ENCODE measurements at regions not wholly inside any gene's neighbourhood (a gene's known extent, or its start where the extent isn't known, plus 50 kb on each side); places are given as distances from the start of the nearest gene placed in this dataset.

- ATAC-seq (ENCODE audit: insufficient read depth, low read depth) (no peak), DNase-seq (no peak)
- Histone ChIP-seq H3K4me1 (ENCODE audit: insufficient read depth, low read length) (no peaks in the 10 kb centered on the region), H3K27me3 (ENCODE audit: insufficient read depth, low read length, poor library complexity) (no peaks in the 10 kb centered on the region), H3K79me2 (ENCODE audit: insufficient read depth, low read length) (no peaks in the 10 kb centered on the region), H3K9me3 (ENCODE audit: insufficient read depth, low read length, severe bottlenecking) (no peaks in the 10 kb centered on the region), H3K9ac (ENCODE audit: low read depth, low read length) (no peak overlapping the region), H4K20me1 (ENCODE audit: insufficient read depth, low read length) (no peaks in the 10 kb centered on the region), H3K36me3 (ENCODE audit: insufficient read depth, low read length) (no peaks in the 10 kb centered on the region), H2AFZ (ENCODE audit: low read depth, low read length) (no peak overlapping the region), H3K4me3 (ENCODE audit: low read depth in 1 of 2, low read length in 2 of 2) (no peak overlapping the region), H3K27ac (ENCODE audit: low read length) (no peak overlapping the region), H3K4me2 (ENCODE audit: insufficient read depth, low read length) (no peak overlapping the region)
- TF ChIP-seq EZH2 (IDR thresholded peaks at IDR 0.05; ENCODE audit: borderline replicate concordance, low read depth, low read length, severe bottlenecking) (no peak), CTCF (IDR thresholded peaks at IDR 0.05; ENCODE audit: borderline replicate concordance, extremely low read depth, low read length, poor library complexity, severe bottlenecking) (no peak)
Measured at GRCh38 chr5:162384225-162384624, 316.7 kb downstream of the GABRG2 start.

GRCh38 chr5:162391833-162392232, 324.3 kb downstream of the GABRG2 start:
- no peak for TF ChIP-seq EZH2 (IDR thresholded peaks at IDR 0.05; ENCODE audit: borderline replicate concordance, low read depth, low read length, severe bottlenecking)
- no peak for TF ChIP-seq CTCF (IDR thresholded peaks at IDR 0.05; ENCODE audit: borderline replicate concordance, extremely low read depth, low read length, poor library complexity, severe bottlenecking)

GRCh38 chr5:162392336-162392735, 324.8 kb downstream of the GABRG2 start:
- no peak for TF ChIP-seq EZH2 (IDR thresholded peaks at IDR 0.05; ENCODE audit: borderline replicate concordance, low read depth, low read length, severe bottlenecking)
- no peak for TF ChIP-seq CTCF (IDR thresholded peaks at IDR 0.05; ENCODE audit: borderline replicate concordance, extremely low read depth, low read length, poor library complexity, severe bottlenecking)
- no peaks in the 10 kb centered on the region for H3K79me2 ChIP-seq (ENCODE audit: insufficient read depth, low read length)
- no peak for ATAC-seq (ENCODE audit: insufficient read depth, low read depth)

More at GRCh38 chr5:162391833-162392232, 324.3 kb downstream of the GABRG2 start:
- Histone ChIP-seq H3K9me3 (ENCODE audit: insufficient read depth, low read length, severe bottlenecking) (no peaks in the 10 kb centered on the region), H3K79me2 (ENCODE audit: insufficient read depth, low read length) (no peaks in the 10 kb centered on the region), H3K4me1 (ENCODE audit: insufficient read depth, low read length) (no peaks in the 10 kb centered on the region), H3K27me3 (ENCODE audit: insufficient read depth, low read length, poor library complexity) (no peaks in the 10 kb centered on the region), H3K4me2 (ENCODE audit: insufficient read depth, low read length) (no peak overlapping the region), H3K36me3 (ENCODE audit: insufficient read depth, low read length) (no peaks in the 10 kb centered on the region), H2AFZ (ENCODE audit: low read depth, low read length) (no peak overlapping the region), H3K4me3 (ENCODE audit: low read depth in 1 of 2, low read length in 2 of 2) (no peak overlapping the region), H3K27ac (ENCODE audit: low read length) (no peak overlapping the region), H4K20me1 (ENCODE audit: insufficient read depth, low read length) (no peaks in the 10 kb centered on the region), H3K9ac (ENCODE audit: low read depth, low read length) (no peak overlapping the region)
- no peak for DNase-seq
- ATAC-seq (ENCODE audit: insufficient read depth, low read depth) = no peak

GRCh38 chr5:162393534-162393933, 326.0 kb downstream of the GABRG2 start:
- H3K9me3 ChIP-seq (ENCODE audit: insufficient read depth, low read length, severe bottlenecking) = no peaks in the 10 kb centered on the region
- H3K4me1 ChIP-seq (ENCODE audit: insufficient read depth, low read length) = no peaks in the 10 kb centered on the region
- DNase-seq (no peak), ATAC-seq (ENCODE audit: insufficient read depth, low read depth) (no peak)
- H3K9ac ChIP-seq (ENCODE audit: low read depth, low read length) = no peak overlapping the region
- no peaks in the 10 kb centered on the region for H3K79me2 ChIP-seq (ENCODE audit: insufficient read depth, low read length)
- H2AFZ ChIP-seq (ENCODE audit: low read depth, low read length) = no peak overlapping the region
- no peaks in the 10 kb centered on the region for H3K36me3 ChIP-seq (ENCODE audit: insufficient read depth, low read length)
- H3K27ac ChIP-seq (ENCODE audit: low read length) = no peak overlapping the region
- H3K4me3 ChIP-seq (ENCODE audit: low read depth in 1 of 2, low read length in 2 of 2) = no peak overlapping the region
- no peaks in the 10 kb centered on the region for H4K20me1 ChIP-seq (ENCODE audit: insufficient read depth, low read length)
- H3K27me3 ChIP-seq (ENCODE audit: insufficient read depth, low read length, poor library complexity) = no peaks in the 10 kb centered on the region
- no peak for TF ChIP-seq CTCF (IDR thresholded peaks at IDR 0.05; ENCODE audit: borderline replicate concordance, extremely low read depth, low read length, poor library complexity, severe bottlenecking)
- no peak for TF ChIP-seq EZH2 (IDR thresholded peaks at IDR 0.05; ENCODE audit: borderline replicate concordance, low read depth, low read length, severe bottlenecking)
- no peak overlapping the region for H3K4me2 ChIP-seq (ENCODE audit: insufficient read depth, low read length)

More at GRCh38 chr5:162392336-162392735, 324.8 kb downstream of the GABRG2 start:
- no peak overlapping the region for H3K9ac ChIP-seq (ENCODE audit: low read depth, low read length)
- no peaks in the 10 kb centered on the region for H3K27me3 ChIP-seq (ENCODE audit: insufficient read depth, low read length, poor library complexity)
- H2AFZ ChIP-seq (ENCODE audit: low read depth, low read length) = no peak overlapping the region
- H3K4me3 ChIP-seq (ENCODE audit: low read depth in 1 of 2, low read length in 2 of 2) = no peak overlapping the region
- no peaks in the 10 kb centered on the region for H3K4me1 ChIP-seq (ENCODE audit: insufficient read depth, low read length)
- no peaks in the 10 kb centered on the region for H4K20me1 ChIP-seq (ENCODE audit: insufficient read depth, low read length)
- H3K27ac ChIP-seq (ENCODE audit: low read length) = no peak overlapping the region
- no peak overlapping the region for H3K4me2 ChIP-seq (ENCODE audit: insufficient read depth, low read length)
- DNase-seq = no peak
- H3K36me3 ChIP-seq (ENCODE audit: insufficient read depth, low read length) = no peaks in the 10 kb centered on the region
- no peaks in the 10 kb centered on the region for H3K9me3 ChIP-seq (ENCODE audit: insufficient read depth, low read length, severe bottlenecking)

All from DND-41 (cell line).